Liver (tissue), 8 donors: ENCODE measurements at regions not wholly inside any gene's neighbourhood (a gene's known extent, or its start where the extent isn't known, plus 50 kb on each side); places are given as distances from the start of the nearest gene placed in this dataset.

ENCODE experiments used
- DNase-seq: peaks from one replicate; pipeline ENCODE4 v3.0.0-alpha.2; 2017; ENCODE audit warnings: low spot score
- H3K27ac ChIP-seq, 2 donors: one replicate each; pipeline ENCODE4 v1.7.0; 2013; ENCODE audit warnings: inconsistent platforms in 2 of 2, low read length in 2 of 2, control low read depth in 1 of 2, low read depth in 1 of 2, mild to moderate bottlenecking in 1 of 2
- H3K27me3 ChIP-seq, 4 donors: one replicate each; pipeline versions ENCODE4 v1.6.1 to v1.7.0; 2013; ENCODE audit warnings: low read length in 3 of 4, inconsistent platforms in 1 of 4, mild to moderate bottlenecking in 1 of 4, moderate library complexity in 1 of 4; ENCODE audit not compliant: control insufficient read depth in 4 of 4, insufficient read depth in 4 of 4
- H3K36me3 ChIP-seq, 4 donors: one replicate each; pipeline versions ENCODE4 v1.6.1 to v1.7.0; 2013; ENCODE audit warnings: low read length in 3 of 4, mild to moderate bottlenecking in 3 of 4, low read depth in 1 of 4, moderate library complexity in 1 of 4; ENCODE audit not compliant: control insufficient read depth in 4 of 4, insufficient read depth in 3 of 4
- H3K4me1 ChIP-seq, 4 donors: one replicate each; pipeline versions ENCODE4 v1.6.1 to v1.7.0; 2013; ENCODE audit warnings: low read length in 3 of 4, mild to moderate bottlenecking in 3 of 4, moderate library complexity in 1 of 4; ENCODE audit not compliant: control insufficient read depth in 4 of 4, insufficient read depth in 4 of 4
- H3K4me3 ChIP-seq, 3 donors: one replicate each; pipeline versions ENCODE4 v1.6.1 to v1.7.0; 2013; ENCODE audit warnings: low read length in 3 of 3, control low read depth in 1 of 3, low read depth in 1 of 3, mild to moderate bottlenecking in 1 of 3
- H3K9ac ChIP-seq, 2 donors: one replicate each; pipeline ENCODE4 v1.7.0; 2013; ENCODE audit warnings: low read length in 2 of 2, mild to moderate bottlenecking in 2 of 2, moderate library complexity in 2 of 2, control low read depth in 1 of 2, low read depth in 1 of 2
- H3K9me3 ChIP-seq, 4 donors: one replicate each; pipeline versions ENCODE4 v1.6.1 to v1.7.0; 2013; ENCODE audit warnings: low read length in 3 of 4; ENCODE audit not compliant: control insufficient read depth in 4 of 4
- EGR1 ChIP-seq, 2 donors: IDR thresholded peaks; 2 replicates each; pipeline ENCODE4 v1.6.1; 2016 to 2018; ENCODE audit warnings: antibody characterized with exemption in 2 of 2, low read depth in 2 of 2
- FOXA1 ChIP-seq: IDR thresholded peaks from 2 replicates; pipeline ENCODE4 v1.6.1; 2016; ENCODE audit warnings: antibody characterized with exemption
- FOXA2 ChIP-seq: IDR thresholded peaks from 2 replicates; pipeline ENCODE4 v1.6.1; 2016; ENCODE audit warnings: antibody characterized with exemption
- GABPA ChIP-seq, 2 donors: IDR thresholded peaks in 1 of 2; conservative IDR thresholded peaks in 1 of 2; 2 replicates each; pipeline ENCODE4 v1.6.1; 2016; ENCODE audit warnings: antibody characterized with exemption in 2 of 2, mild to moderate bottlenecking in 1 of 2, moderate library complexity in 1 of 2
- HNF4A ChIP-seq, 2 donors: conservative IDR thresholded peaks; 2 replicates each; pipeline ENCODE4 v1.6.1; 2016; ENCODE audit warnings: antibody characterized with exemption in 2 of 2, mild to moderate bottlenecking in 2 of 2
- HNF4G ChIP-seq: IDR thresholded peaks from 2 replicates; pipeline ENCODE4 v1.6.1; 2016; ENCODE audit warnings: antibody characterized with exemption
- JUND ChIP-seq, 2 donors: IDR thresholded peaks; 2 replicates each; pipeline ENCODE4 v1.6.1; 2016; ENCODE audit warnings: antibody characterized with exemption in 2 of 2
- NR2F2 ChIP-seq: IDR thresholded peaks from 2 replicates; pipeline ENCODE4 v1.6.1; 2016; ENCODE audit warnings: antibody characterized with exemption
- RAD21 ChIP-seq, 2 donors: IDR thresholded peaks; 2 replicates each; pipeline ENCODE4 v1.6.1; 2016; ENCODE audit warnings: antibody characterized with exemption in 2 of 2, mild to moderate bottlenecking in 2 of 2
- RXRA ChIP-seq, 2 donors: IDR thresholded peaks; 2 replicates each; pipeline ENCODE4 v1.6.1; 2017 to 2018; ENCODE audit warnings: antibody characterized with exemption in 2 of 2, mild to moderate bottlenecking in 1 of 2
- SP1 ChIP-seq: IDR thresholded peaks from 2 replicates; pipeline ENCODE4 v1.6.1; 2018; ENCODE audit warnings: antibody characterized with exemption, mild to moderate bottlenecking
- TAF1 ChIP-seq: conservative IDR thresholded peaks from 2 replicates; pipeline ENCODE4 v1.6.1; 2016; ENCODE audit warnings: antibody characterized with exemption, mild to moderate bottlenecking
- YY1 ChIP-seq: IDR thresholded peaks from 2 replicates; pipeline ENCODE4 v1.6.1; 2016; ENCODE audit warnings: antibody characterized with exemption, mild to moderate bottlenecking
- WGBS: extraction: QIAGEN DNeasy Blood & Tissue Kit; methylation state at CpG from one replicate; pipeline ENCODE4 v1.1.7; 2013; 5-methylcytosine and 5-hydroxymethylcytosine counted together
- TF ChIP-seq, protein P1 (sequence below): fragments of 150-350 bp; IDR thresholded peaks from 2 replicates; pipeline ENCODE4 v1.5.1; 2017; ENCODE audit warnings: improper control_type of control experiment, low read depth, low read length; ENCODE audit not compliant: missing input control
- TF ChIP-seq, protein P2 (sequence below): IDR thresholded peaks from 2 replicates; pipeline ENCODE4 v1.6.1; 2016; ENCODE audit warnings: antibody characterized with exemption
- TF ChIP-seq, protein P3 (sequence below): IDR thresholded peaks from 2 replicates; pipeline ENCODE4 v1.6.1; 2016; ENCODE audit warnings: antibody characterized with exemption, mild to moderate bottlenecking
- TF ChIP-seq, protein P4 (sequence below): IDR thresholded peaks from 2 replicates; pipeline ENCODE4 v1.6.1; 2016; ENCODE audit warnings: antibody characterized with exemption
- TF ChIP-seq, protein P5 (sequence below): IDR thresholded peaks from 2 replicates; pipeline ENCODE4 v1.6.1; 2016; ENCODE audit warnings: antibody characterized with exemption
- donor health status: healthy.
- donor health status: healthy.
- donor health status: healthy.
- donor health status: healthy.
- donor health status: healthy.

DNA sequence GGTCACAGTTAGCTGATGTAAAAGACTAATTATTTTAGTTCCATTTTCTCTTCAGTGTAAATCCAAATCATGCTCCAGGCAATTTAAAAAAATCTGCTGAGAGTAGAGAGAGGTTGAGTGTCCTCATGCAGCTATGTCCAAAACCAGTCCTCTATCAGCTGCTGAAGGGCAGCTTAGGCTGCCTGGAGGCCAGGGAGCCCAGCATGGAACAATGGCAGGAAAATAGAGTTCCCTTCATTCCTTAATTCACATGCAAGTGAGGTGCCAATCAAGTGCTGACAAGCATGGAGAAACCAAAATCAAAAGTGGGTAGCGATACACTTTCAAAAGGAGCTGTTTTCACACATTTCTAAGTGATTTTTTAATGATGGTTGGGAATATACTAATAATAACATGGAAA, 78.3 kb upstream of the POU5F2 start:
- WGBS: 95% methylated on average over 1 of the region's 1 CpG
- Histone ChIP-seq H3K27me3 (no peaks in the 10 kb centered on the region), H3K27ac (no peak overlapping the region), H3K9me3 (no peaks in the 10 kb centered on the region), H3K9ac (no peak overlapping the region), H3K4me1 (no peaks in the 10 kb centered on the region), H3K4me3 (no peak overlapping the region), H3K36me3 (peaks cover 0 to 2% (median 0%) of the 10 kb centered on the region in 4 donors)
- TF ChIP-seq FOXA2 (no peak), YY1 (no peak), HNF4G (no peak), RAD21 (IDR thresholded peaks at IDR 0.05) (no peak), HNF4A (conservative IDR thresholded peaks at IDR 0.05) (no peak), TAF1 (no peak), NR2F2 (no peak), JUND (IDR thresholded peaks at IDR 0.05) (no peak), SP1 (no peak)
- TF ChIP-seq, protein P1, sequence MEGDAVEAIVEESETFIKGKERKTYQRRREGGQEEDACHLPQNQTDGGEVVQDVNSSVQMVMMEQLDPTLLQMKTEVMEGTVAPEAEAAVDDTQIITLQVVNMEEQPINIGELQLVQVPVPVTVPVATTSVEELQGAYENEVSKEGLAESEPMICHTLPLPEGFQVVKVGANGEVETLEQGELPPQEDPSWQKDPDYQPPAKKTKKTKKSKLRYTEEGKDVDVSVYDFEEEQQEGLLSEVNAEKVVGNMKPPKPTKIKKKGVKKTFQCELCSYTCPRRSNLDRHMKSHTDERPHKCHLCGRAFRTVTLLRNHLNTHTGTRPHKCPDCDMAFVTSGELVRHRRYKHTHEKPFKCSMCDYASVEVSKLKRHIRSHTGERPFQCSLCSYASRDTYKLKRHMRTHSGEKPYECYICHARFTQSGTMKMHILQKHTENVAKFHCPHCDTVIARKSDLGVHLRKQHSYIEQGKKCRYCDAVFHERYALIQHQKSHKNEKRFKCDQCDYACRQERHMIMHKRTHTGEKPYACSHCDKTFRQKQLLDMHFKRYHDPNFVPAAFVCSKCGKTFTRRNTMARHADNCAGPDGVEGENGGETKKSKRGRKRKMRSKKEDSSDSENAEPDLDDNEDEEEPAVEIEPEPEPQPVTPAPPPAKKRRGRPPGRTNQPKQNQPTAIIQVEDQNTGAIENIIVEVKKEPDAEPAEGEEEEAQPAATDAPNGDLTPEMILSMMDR: no peak
- TF ChIP-seq, protein P2, sequence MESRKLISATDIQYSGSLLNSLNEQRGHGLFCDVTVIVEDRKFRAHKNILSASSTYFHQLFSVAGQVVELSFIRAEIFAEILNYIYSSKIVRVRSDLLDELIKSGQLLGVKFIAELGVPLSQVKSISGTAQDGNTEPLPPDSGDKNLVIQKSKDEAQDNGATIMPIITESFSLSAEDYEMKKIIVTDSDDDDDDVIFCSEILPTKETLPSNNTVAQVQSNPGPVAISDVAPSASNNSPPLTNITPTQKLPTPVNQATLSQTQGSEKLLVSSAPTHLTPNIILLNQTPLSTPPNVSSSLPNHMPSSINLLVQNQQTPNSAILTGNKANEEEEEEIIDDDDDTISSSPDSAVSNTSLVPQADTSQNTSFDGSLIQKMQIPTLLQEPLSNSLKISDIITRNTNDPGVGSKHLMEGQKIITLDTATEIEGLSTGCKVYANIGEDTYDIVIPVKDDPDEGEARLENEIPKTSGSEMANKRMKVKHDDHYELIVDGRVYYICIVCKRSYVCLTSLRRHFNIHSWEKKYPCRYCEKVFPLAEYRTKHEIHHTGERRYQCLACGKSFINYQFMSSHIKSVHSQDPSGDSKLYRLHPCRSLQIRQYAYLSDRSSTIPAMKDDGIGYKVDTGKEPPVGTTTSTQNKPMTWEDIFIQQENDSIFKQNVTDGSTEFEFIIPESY: no peak
- TF ChIP-seq, protein P3, sequence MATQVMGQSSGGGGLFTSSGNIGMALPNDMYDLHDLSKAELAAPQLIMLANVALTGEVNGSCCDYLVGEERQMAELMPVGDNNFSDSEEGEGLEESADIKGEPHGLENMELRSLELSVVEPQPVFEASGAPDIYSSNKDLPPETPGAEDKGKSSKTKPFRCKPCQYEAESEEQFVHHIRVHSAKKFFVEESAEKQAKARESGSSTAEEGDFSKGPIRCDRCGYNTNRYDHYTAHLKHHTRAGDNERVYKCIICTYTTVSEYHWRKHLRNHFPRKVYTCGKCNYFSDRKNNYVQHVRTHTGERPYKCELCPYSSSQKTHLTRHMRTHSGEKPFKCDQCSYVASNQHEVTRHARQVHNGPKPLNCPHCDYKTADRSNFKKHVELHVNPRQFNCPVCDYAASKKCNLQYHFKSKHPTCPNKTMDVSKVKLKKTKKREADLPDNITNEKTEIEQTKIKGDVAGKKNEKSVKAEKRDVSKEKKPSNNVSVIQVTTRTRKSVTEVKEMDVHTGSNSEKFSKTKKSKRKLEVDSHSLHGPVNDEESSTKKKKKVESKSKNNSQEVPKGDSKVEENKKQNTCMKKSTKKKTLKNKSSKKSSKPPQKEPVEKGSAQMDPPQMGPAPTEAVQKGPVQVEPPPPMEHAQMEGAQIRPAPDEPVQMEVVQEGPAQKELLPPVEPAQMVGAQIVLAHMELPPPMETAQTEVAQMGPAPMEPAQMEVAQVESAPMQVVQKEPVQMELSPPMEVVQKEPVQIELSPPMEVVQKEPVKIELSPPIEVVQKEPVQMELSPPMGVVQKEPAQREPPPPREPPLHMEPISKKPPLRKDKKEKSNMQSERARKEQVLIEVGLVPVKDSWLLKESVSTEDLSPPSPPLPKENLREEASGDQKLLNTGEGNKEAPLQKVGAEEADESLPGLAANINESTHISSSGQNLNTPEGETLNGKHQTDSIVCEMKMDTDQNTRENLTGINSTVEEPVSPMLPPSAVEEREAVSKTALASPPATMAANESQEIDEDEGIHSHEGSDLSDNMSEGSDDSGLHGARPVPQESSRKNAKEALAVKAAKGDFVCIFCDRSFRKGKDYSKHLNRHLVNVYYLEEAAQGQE: no peak
- TF ChIP-seq, protein P4, sequence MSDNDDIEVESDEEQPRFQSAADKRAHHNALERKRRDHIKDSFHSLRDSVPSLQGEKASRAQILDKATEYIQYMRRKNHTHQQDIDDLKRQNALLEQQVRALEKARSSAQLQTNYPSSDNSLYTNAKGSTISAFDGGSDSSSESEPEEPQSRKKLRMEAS: no peak
- no peak for DNase-seq

DNA sequence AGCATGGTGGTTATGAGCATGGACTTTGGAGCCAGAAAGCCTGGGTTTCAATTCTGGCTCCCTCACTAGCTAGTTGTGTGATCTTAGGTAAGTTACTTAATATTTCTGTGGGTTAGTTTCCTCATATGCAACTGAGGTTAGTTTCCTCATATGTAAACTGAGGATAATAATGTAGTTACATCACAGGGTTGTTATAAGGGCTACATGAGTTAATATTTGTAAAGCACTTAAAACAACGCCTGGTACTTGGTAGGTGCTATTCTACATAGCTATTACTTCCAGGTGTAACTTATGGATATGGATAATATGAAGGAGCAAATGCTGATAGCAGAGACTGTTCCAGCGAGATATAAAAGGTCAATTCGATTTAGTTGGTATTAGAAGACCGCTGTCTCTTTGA, 69.4 kb upstream of the POU5F2 start:
- Histone ChIP-seq H3K27me3 (no peaks in the 10 kb centered on the region), H3K4me1 (no peaks in the 10 kb centered on the region), H3K27ac (no peak overlapping the region), H3K9ac (no peak overlapping the region), H3K36me3 (no peaks in the 10 kb centered on the region), H3K9me3 (no peaks in the 10 kb centered on the region), H3K4me3 (no peak overlapping the region)
- WGBS: 96% methylated on average over 4 of the region's 4 CpGs
- DNase-seq: no peak
- TF ChIP-seq RAD21 (IDR thresholded peaks at IDR 0.05) (no peak), FOXA1 (no peak), SP1 (no peak), NR2F2 (no peak), EGR1 (IDR thresholded peaks at IDR 0.05; ENCODE audit: low read depth in 2 of 2) (no peak), RXRA (IDR thresholded peaks at IDR 0.05) (no peak), HNF4G (no peak), HNF4A (conservative IDR thresholded peaks at IDR 0.05) (no peak), JUND (IDR thresholded peaks at IDR 0.05) (no peak), YY1 (no peak), TAF1 (no peak), GABPA (IDR thresholded peaks at IDR 0.05 in 1 of 2, conservative IDR thresholded peaks at IDR 0.05 in 1 of 2) (no peak)
- TF ChIP-seq, protein P5, sequence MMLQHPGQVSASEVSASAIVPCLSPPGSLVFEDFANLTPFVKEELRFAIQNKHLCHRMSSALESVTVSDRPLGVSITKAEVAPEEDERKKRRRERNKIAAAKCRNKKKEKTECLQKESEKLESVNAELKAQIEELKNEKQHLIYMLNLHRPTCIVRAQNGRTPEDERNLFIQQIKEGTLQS: no peak
- TF ChIP-seq, protein P4: no peak
- TF ChIP-seq, protein P1: no peak
- TF ChIP-seq, protein P2: no peak
